GM19397 (cell line): ENCODE measurements at regions not wholly inside any gene's neighbourhood (a gene's known extent, or its start where the extent isn't known, plus 50 kb on each side); places are given as distances from the start of the nearest gene placed in this dataset.

Source experiments
- ATAC-seq: cut with Tn5 transposase; IDR thresholded peaks from one replicate; pipeline ENCODE4 v1.9.1; 2021; ENCODE audit warnings: mild to moderate bottlenecking, moderate library complexity; ENCODE audit not compliant: unreplicated experiment

DNA sequence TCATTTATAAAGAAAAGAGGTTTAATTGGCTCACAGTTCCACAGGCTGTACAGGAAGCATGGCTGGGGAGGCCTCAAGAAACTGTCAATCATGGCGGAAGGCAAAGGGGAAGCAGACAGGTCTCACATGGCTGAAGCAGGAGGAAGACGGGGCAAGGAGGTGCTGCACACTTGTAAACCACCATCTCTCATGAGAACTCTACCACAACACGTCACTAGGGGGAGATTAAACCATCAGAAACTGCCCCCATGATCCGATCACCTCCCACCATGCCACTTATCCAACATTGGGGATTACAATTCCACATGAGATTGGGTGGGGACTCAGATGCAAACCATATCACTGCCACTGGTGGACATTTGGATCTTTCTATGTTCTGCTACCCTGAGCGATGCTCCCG is 351.4 kb downstream of the NPHP4 start:
- ATAC-seq, result no peak

DNA sequence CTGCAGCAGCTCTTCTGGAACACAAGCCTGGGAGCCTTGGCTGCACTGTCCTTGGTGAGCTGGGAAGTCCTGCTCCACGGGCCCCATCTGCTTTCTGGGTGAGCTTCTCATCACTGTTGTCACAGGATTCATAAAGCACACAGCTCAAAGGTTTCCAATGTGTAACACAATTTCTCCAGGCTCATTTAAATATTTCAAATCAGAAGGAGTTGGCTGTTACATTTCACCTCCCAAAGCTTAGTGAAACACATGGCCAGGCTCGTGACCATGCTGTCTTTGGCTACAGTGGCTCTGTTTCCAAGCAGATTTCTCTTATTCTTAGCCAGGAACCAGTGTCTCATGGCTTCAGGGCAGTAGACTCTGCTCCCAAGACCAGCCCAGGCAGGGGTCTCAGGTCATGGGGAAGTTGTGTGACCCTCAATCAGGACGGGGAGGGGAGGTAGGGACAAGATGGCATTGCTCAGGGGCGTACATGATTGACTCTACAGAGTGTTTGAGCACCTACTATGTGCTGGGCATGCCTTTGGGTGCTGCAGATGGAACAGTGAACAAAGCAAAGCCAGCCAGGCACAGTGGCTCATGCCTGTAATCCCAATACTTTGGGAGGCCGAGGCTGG is 353.0 kb downstream of the NPHP4 start:
- ATAC-seq, result no peak

DNA sequence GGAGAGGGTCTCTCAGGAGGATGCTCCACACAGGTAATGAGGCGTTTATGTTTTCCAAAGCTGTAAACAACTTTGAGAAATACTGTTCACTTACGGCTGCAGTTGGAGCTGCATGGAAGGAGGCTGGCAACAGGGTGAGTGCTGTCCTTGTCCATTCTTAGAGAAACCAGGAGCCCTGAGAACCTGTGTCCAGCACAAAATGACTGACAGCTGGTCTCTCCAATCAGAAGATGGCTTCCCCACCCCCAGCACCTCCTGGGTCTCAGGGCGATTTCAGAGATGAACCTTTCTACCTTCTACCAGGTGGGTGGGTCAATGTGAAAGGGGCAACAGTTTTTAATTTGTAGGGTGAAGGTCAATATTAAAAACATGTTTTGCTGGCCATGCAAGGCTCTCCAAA is 353.6 kb downstream of the NPHP4 start:
- ATAC-seq, result no peak

DNA sequence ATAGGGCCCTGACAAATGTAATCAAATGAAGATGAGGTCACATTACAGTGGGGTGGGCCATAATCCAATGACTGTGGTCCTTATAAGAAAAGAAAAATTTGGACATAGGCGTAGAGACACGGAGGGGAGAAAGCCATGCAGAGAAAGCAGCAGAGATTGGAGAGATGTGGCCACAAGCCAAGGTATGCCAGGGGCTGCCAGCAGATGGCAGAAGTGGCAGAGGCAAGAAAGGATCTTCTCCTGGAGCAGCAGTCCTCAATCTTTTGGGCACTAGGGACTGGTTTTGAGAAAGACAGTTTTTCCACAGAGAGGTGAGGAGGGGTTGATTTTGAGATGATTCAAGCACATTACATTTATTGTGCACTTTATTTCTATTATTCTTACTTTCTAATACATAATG is 355.1 kb downstream of the NPHP4 start:
- no peak for ATAC-seq

DNA sequence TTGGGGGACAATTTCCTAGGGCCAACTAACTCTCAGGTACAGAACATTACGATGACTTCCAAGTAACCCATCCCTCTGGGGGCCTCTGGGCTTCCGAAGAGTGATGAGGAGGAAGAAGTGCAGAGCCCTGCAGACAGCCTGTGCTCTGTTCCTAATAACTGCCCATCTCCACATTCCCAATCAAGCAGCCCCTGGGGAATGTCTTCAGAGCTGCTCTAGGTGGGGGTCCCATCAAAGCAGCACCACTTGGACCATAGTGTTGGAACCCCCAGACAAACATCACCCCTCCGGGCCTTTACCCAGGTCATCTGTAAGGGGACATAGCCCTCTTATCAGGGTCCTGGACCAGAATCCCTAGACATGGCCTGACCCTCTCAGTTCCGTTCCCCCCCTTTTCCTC is 357.3 kb downstream of the NPHP4 start:
- ATAC-seq, result no peak

DNA sequence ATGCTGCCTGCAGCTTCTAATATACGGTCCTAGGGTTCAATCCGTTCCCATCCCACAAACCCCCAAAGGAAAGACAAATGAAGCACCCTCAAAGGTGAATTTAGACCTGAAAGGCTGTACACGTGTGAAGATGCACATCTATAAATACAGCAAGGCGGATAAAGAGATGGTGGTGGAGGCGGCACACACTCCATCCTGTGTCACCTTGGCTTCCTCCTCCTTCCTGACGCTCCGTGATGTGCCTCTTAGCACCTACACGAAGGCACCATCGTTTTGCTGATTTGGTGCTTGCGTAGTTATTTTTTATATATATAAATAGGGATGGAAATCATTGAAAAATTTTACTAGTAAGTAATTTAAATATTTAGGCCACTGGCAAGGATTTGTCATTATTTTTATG is 359.4 kb downstream of the NPHP4 start:
- ATAC-seq, result no peak

DNA sequence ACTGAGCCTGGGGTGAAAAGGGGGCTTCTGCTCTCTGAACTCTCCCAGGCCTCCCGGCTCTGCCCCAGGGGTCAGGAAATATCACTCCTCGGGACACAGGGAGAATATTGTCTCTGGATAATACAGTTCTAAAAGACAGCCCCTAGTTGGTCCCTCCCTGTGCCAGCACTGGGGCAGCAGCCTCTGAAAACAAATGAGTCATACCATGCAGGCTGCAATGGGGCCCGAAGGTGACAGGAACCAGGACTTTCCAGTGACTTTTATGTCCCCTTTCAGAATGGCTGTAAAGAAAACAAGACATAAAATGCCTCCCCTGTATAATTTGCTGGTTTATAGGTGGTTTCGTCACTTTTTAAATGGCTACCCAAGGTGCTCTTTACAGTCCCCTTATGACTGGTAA is 360.0 kb downstream of the NPHP4 start:
- no peak for ATAC-seq

DNA sequence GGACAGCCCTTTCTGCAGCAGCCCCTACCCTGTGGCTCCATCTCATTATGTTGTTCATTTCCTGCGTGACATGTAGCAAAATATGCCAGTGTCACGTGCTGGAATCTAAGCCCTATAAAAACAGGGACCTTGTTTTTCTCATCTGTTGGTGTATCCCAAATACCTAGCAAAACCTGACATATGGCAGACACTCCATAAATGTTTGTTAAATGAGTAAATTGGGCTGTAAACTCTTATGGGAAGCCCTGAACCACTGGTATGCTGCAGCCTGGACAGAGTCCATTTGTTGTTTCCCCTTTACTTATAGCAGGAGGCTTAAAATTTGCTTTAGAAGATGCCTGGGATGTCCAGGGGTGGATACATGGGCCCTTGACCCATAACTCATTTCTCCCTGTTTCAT is 363.8 kb downstream of the NPHP4 start:
- ATAC-seq, result no peak

DNA sequence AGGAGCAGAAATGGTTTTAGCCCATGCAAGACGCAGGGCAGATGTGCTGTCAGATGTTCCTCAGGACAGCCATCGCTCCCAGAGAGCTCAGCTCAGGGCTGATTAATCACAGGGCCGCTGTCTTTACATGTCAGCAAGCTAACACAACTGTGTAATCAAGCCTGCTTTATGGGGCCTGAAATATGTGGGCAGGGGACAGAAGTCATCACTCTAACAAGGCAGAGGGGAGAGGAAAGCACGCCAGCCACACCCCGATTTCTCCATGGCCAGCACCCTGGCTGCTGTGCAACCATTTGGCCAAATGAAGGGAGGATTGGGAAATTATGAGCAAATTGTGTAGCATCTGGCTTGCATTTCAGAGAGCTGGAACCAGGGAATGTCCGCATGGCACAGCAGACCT is 368.8 kb downstream of the NPHP4 start:
- ATAC-seq, result no peak

DNA sequence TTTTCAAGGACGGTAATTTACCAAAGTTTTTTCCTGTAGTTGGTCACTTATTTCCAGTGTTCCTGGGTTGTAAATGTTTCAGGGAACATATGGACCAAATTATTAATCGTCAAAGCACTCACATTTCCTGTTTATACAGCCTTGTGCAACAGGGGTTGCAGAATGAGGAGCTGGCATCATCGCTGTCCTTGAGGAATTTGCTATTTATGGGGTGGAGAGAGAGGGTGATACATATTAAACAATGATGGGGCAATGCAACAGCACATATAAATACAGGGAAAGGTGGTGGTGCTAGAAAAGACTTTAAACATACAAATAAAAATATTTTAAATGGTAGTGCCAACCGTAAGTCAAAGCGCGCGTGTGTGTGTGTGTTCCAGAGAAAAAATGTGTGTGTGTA is 369.8 kb downstream of the NPHP4 start:
- no peak for ATAC-seq

DNA sequence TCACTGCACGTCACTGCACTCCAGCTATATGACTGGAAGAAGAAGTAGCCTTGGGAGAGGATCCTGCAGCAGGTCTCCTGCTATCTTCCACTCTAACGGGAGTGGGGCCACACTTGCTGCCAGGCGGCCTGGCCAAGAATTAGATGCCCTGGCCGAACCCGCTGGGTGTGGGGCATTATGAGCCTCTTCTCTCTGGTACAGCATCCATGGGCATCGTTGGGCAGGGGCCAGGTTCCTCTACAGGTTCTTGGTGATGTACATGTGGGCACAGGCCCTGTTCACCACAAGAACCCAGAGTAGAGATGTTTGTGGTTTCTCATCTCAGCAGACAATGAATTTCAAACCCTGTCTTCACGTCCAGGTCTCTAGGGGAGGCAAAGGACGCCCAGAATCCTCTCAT is 370.5 kb downstream of the NPHP4 start:
- no peak for ATAC-seq

DNA sequence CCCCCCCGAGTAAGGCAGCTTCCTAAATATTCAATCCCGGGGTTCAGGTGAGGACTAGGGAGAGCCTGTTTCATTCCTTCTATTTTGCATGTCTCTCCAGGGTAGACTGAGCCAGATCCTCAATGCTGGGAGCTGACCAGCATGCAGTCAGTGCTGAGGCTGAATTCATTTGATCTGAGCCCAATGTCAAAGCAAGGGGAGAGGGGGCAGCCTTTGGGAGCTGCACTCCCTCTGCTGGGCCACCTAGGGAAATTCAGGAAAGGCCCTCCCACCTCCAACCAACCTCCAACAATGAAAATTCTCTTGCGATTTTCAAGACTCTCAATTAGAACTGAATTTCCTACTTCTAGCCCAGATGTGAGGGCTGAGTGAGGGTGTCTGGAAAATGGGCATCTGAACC is 371.2 kb downstream of the NPHP4 start:
- ATAC-seq, result no peak

DNA sequence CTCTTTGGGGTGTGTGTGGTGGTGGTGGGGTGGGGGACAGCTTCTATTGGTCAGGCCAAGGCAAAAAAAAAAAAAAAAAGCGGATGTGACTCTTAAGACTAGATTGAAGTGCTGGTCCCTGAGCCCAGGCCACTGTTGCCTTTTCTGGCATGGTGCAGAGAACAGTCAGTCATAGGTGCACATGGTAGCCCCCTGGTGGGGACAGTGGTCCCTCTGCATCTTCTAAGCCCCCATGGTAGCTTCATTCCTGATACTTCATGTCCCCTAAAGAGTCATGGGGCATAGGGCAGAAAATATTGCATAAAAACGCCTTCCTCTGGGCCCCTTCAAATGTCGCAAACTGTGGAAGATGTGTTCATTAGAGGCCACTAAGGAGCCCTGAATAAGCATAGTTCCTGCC is 371.8 kb downstream of the NPHP4 start:
- ATAC-seq, result no peak

DNA sequence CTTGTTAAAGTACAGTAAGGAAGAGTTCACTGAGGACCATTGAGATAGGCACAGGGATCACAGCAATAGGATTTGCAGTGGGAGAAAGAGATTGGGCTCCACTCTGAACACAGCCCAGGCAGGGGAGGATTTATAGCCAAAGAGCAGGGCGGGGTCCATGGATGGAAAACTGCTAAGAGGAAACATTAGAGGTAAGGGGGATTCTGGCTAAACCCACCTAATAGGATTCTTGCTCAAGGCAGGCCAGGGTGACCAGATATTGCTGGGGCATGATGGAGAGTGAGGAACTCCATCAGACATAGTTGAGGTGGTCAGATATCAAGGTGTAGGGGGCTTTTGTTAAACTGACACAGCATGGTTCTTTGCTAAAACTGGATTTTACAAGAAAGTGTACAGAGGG is 372.8 kb downstream of the NPHP4 start:
- ATAC-seq, result no peak

DNA sequence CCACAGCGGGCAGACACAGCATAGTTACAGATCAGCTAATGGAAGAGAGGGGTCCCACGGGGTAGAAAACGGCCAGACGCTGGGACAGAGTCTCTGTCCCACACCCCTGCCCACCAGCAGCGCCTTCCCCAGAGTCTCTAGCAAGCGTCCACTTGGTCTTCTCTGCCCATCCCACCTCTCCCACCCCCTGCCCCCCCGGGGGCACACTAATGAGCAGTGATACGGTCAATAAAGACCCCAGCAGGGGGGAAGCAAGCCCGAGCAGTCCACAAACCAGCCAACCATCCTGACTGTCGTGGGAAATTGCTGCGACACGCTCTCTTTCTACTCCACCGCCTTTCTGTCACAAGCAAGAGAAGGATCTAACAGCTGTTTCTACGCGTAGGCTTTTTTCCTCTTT is 374.7 kb downstream of the NPHP4 start:
- ATAC-seq, result no peak

DNA sequence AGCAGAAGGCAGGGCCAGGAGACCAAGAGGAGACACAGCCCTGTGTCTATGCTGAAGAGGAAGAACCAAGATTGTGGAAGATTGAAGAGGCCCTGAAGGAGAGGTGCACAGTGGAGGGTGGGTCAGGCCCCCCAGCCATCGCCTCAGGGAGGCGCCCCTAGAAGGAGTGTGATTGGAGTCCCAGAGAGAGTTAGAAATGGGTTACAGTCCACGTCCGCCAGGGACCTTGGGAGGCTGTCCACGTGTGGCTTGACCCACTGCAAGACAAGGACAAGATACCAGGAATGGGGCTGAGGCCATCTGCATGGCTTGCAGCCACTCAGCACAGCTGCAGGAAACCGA is 375.1 kb downstream of the NPHP4 start:
- no peak for ATAC-seq

DNA sequence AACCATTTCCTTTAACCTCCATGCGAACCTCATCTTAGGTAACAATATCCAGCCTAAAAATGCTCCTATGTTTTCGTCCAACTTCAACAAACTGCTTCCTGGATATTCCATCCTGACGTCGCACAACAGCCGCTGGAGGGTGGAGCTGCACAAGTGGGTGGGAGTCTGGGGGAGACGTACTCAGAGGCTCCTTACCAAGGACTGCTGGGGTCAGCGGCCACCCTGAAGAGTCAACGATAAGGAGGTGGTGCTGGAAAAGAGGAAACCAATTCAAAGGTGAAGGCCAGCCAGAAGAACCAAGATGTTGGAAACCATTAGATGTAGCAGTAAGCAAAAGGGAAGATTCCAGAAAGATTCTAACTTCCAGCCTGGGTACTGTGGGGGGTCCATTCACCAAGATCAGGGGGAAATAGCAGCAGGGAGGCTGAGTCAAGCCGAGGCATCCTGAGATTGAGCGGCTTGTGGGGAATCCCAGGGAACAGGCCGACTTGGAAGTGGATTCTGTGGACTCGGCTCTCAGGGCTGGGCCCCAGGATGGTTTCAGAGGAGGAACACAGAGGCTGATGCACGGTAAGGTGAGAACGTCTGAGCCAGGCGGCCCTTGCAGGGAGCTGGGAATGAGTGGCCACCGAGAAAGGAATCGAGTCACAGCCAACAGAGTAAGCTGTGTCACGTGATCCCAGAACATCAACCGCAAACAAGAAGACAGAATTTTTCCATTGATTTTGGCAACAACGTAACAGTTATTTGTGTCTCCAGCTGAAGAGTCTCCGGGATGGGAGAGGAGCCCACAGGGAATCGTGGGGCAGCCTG is 375.7 kb downstream of the NPHP4 start:
- ATAC-seq, result no peak

DNA sequence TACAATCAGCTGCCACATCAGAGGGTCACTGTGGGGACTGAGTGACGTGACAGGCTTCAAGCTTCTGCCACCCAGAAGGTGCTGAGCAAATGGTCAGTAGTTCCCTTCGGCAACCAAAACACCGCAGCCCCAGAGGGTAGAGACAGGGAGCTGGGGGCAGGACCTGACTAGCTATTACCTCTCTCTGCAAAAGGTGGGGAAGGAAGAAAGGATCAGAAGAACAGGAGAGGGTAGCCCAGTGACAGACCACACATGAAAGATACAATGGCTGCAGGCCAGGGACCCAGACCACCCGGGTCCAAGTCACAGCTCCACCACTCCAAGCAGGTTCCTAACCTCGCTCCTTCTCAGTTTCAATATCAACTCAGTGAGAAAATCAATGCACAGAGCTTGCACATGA is 377.1 kb downstream of the NPHP4 start:
- ATAC-seq, result no peak

DNA sequence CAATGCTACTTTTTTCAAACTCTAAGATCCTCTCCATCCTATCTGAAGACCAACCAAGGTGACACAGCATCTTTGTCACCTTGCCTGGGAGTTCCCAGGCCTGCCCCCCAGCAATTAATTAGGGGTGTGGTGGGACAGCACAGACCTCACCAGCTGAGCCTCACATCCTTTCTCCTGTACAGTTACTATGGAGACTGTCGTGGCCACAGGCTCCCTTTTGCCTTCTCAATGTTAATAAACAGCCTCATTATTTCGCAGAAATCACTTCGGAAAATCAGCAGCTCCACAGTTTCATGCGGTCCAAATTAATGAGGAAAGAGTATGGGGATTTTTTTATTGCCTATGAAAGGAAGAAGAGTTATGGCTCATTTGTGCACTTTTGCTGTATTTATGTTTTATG is 378.3 kb downstream of the NPHP4 start:
- no peak for ATAC-seq

DNA sequence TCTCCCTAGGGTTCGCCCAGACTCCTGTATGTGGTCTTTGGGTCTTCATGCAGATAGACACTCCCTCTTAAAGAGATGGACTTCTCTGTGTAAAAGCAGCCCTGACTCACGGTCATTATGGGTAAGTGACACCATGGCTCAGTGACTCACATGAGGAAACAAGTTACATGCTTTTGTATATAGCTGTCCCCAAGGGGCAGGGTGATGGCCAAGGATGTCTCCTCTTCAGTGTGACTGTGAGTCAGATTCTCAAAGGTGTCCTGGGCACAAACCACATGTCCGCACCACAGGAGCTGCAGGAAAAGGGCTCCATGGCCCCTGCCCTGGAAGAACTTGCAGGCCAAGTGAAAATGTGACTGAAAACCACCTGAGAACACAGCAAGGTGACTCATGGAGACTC is 380.4 kb downstream of the NPHP4 start:
- no peak for ATAC-seq

DNA sequence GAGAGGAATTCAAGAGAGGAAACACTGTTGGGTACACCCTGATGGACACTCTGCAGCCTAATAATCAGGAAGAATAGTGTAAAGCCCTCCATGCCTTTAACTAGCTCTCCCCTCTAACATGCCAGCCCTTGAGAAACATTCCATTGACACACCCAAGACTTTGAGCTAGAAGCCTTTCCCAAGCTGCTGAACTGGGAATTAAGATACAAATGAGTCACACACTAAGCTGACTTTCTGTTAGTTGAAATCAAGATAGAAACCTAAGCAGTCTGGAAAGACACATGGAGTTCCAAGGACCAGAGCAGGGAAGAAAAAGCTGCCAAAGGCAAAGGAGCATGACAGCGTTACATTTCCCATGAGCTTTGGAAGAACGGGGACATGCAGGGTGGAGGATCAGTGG is 380.8 kb downstream of the NPHP4 start:
- ATAC-seq, result no peak

DNA sequence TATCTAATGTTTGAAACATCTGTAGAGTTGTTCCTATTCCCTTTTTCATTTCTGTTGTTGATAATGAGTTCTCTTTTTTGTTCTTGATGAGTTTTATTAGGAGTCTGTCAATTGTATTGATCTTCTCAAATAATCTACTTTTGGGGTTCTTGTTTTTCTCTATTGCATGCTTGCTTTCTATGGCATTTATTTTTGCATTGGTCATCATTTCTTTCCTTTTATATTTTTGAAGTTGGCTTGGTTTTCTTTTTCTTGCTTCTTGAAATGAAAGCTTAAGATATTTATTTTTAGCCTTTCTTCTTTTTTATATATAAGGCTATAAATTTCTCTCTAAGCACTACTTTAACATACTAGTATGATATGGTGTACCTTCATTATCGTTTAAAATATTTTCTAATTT is 381.8 kb downstream of the NPHP4 start:
- ATAC-seq, result no peak
